K562 (cell line): ENCODE measurements at regions not wholly inside any gene's neighbourhood (a gene's known extent, or its start where the extent isn't known, plus 50 kb on each side); places are given as distances from the start of the nearest gene placed in this dataset.

Source experiments
- ATAC-seq: fragments of 200-7000 bp; cut with Tn5 transposase; 3 replicates; pipeline ENCODE4 v1.9.1; 2020; ENCODE audit warnings: moderate library complexity
- BruUV-seq: library from RNA; stranded (reverse); fragments of 400-500 nt; replicated peaks from 2 replicates; lab custom pipeline; 2021; lab: Mats Ljungman, UMichigan
- CTCF ChIA-PET: fragments of 300-600 bp; formaldehyde crosslinking; extraction: SDS; loops from one replicate; lab custom pipeline; 2021; ENCODE audit warnings: low intra/inter-chr PET ratio; lab: Yijun Ruan, JAX
- POLR2A ChIA-PET: fragments of 300-600, 350-650 bp; sonication (Branson Sonifier 250); formaldehyde crosslinking; extraction: SDS; loops from one replicate; lab custom pipeline; 2021; ENCODE audit warnings: antibody characterized with exemption, inconsistent platforms; lab: Yijun Ruan, JAX
- DNase-seq, 4 experiments: peaks; one replicate each; pipeline versions ENCODE4 v3.0.0 to v3.0.0-alpha.2; 2011 to 2018; ENCODE audit warnings: low spot score in 3 of 4, mixed read lengths in 3 of 4; ENCODE audit errors: extremely low read depth in 1 of 4
- FAIRE-seq: peaks from 2 replicates; lab custom pipeline; 2011; peaks lifted over from hg19 to GRCh38; lab: Jason Lieb, UNC
- H2AFZ ChIP-seq: 2 replicates; pipeline ENCODE4 v1.6.0; 2011; ENCODE audit warnings: low read depth, low read length, control low read depth, inconsistent platforms
- H3K27ac ChIP-seq: fragments of 200-600 bp; 3 replicates; pipeline ENCODE4 v1.8.0; 2011; ENCODE audit warnings: low read depth, mild to moderate bottlenecking, control low read depth, inconsistent platforms, low read length, moderate library complexity, mixed read lengths; ENCODE audit errors: extremely low read depth
- H3K27me3 ChIP-seq, 2 experiments: fragments of 300-600 bp in 1 of 2; 2 replicates in 1 of 2; 3 replicates in 1 of 2; pipeline versions ENCODE4 v1.6.0 to v1.8.0; 2011; ENCODE audit warnings: inconsistent platforms in 2 of 2, low read length in 2 of 2, mild to moderate bottlenecking in 1 of 2, mixed read lengths in 1 of 2, moderate library complexity in 1 of 2; ENCODE audit not compliant: control insufficient read depth in 2 of 2, insufficient read depth in 2 of 2
- H3K36me3 ChIP-seq: fragments of 300-600 bp; 3 replicates; pipeline ENCODE4 v1.8.0; 2011; ENCODE audit warnings: mild to moderate bottlenecking, low read length, inconsistent platforms; ENCODE audit not compliant: control insufficient read depth, insufficient read depth
- H3K4me1 ChIP-seq, 2 experiments: fragments of 200-600 bp in 1 of 2; replicated peaks in 1 of 2; 2 replicates in 1 of 2; 3 replicates in 1 of 2; pipeline versions ENCODE4 v1.5.1 to v1.8.0; 2011; ENCODE audit warnings: inconsistent platforms in 2 of 2, low read length in 2 of 2, mild to moderate bottlenecking in 1 of 2, mixed read lengths in 1 of 2, moderate library complexity in 1 of 2; ENCODE audit not compliant: control insufficient read depth in 2 of 2, insufficient read depth in 2 of 2
- H3K4me2 ChIP-seq: 2 replicates; pipeline ENCODE4 v1.6.1; 2011; ENCODE audit warnings: low read length, control low read depth, inconsistent platforms, mixed read lengths; ENCODE audit not compliant: insufficient read depth
- H3K4me3 ChIP-seq: fragments of 200-600 bp; sonication (generic), shearing (Covaris generic); 2 replicates; pipeline ENCODE4 v1.5.1; 2016; ENCODE audit warnings: control low read depth, inconsistent platforms
- H3K79me2 ChIP-seq: fragments of 200-600 bp; 3 replicates; pipeline ENCODE4 v1.8.0; 2011; ENCODE audit warnings: low read length, inconsistent platforms; ENCODE audit not compliant: control insufficient read depth, insufficient read depth
- H3K9ac ChIP-seq, 2 experiments: 2 replicates each; pipeline versions ENCODE4 v1.6.0 to v1.6.1; 2011; ENCODE audit warnings: low read depth in 2 of 2, low read length in 2 of 2, control low read depth in 1 of 2, inconsistent platforms in 1 of 2, mild to moderate bottlenecking in 1 of 2, mixed read lengths in 1 of 2; ENCODE audit not compliant: insufficient read depth in 1 of 2
- H3K9me1 ChIP-seq: one replicate; pipeline ENCODE4 v1.6.0; 2011; ENCODE audit warnings: inconsistent platforms, mild to moderate bottlenecking, low read length, moderate library complexity; ENCODE audit not compliant: control insufficient read depth, insufficient read depth
- H3K9me3 ChIP-seq: replicated peaks from 2 replicates; pipeline ENCODE4 v1.5.1; 2011; ENCODE audit warnings: low read depth, low read length, inconsistent platforms; ENCODE audit not compliant: control insufficient read depth, insufficient read depth
- H4K20me1 ChIP-seq: replicated peaks from 2 replicates; pipeline ENCODE4 v1.6.1; 2011; ENCODE audit warnings: low read length, inconsistent platforms, mixed read lengths; ENCODE audit not compliant: control insufficient read depth, insufficient read depth
- CBFA2T2 ChIP-seq: fragments of 450-650 bp; conservative IDR thresholded peaks from 2 replicates; pipeline ENCODE4 v1.6.1; 2017; ENCODE audit warnings: mild to moderate bottlenecking
- ELF4 ChIP-seq: fragments of 450-650 bp; formaldehyde crosslinking; IDR thresholded peaks from 2 replicates; pipeline ENCODE4 v1.4.0; 2022; ENCODE audit warnings: missing genetic modification characterization
- HDAC6 ChIP-seq: IDR thresholded peaks from 2 replicates; pipeline ENCODE4 v1.6.1; 2012; ENCODE audit warnings: low read depth, mild to moderate bottlenecking, control low read depth, inconsistent platforms, low read length, moderate library complexity
- KAT2B ChIP-seq: IDR thresholded peaks from one replicate; pipeline ENCODE4 v1.6.1; 2012; ENCODE audit warnings: low read depth, mild to moderate bottlenecking, control low read depth, inconsistent platforms, low read length, moderate library complexity
- KDM2B ChIP-seq: fragments of 250-450 bp; sonication (Bioruptor Pico); IDR thresholded peaks from 2 replicates; pipeline ENCODE4 v1.8.0; 2021; ENCODE audit warnings: mild to moderate bottlenecking, moderate library complexity
- LARP7 ChIP-seq: fragments of 450-650 bp; IDR thresholded peaks from 2 replicates; pipeline ENCODE4 v1.6.1; 2016
- MTA2 ChIP-seq: fragments of 450-650 bp; IDR thresholded peaks from 2 replicates; pipeline ENCODE4 v1.6.1; 2016; ENCODE audit warnings: low read depth
- POLR3G ChIP-seq: IDR thresholded peaks from 2 replicates; pipeline ENCODE4 v1.6.1; 2011; ENCODE audit not compliant: insufficient read length, insufficient replicate concordance; ENCODE audit errors: extremely low read depth
- RB1 ChIP-seq: fragments of 450-650 bp; IDR thresholded peaks from 2 replicates; pipeline ENCODE4 v1.6.1; 2017; ENCODE audit warnings: low read depth, mild to moderate bottlenecking
- SMARCC2 ChIP-seq: fragments of 450-650 bp; IDR thresholded peaks from 2 replicates; pipeline ENCODE4 v1.6.1; 2017; ENCODE audit warnings: antibody characterized with exemption, moderate library complexity, mild to moderate bottlenecking, low read depth
- SP1 ChIP-seq: sonication (generic); formaldehyde crosslinking; IDR thresholded peaks from 2 replicates; pipeline ENCODE4 v1.8.1; 2022; ENCODE audit warnings: mild to moderate bottlenecking, missing genetic modification reagents
- SREBF2 ChIP-seq: sonication (generic); formaldehyde crosslinking; IDR thresholded peaks from 2 replicates; pipeline ENCODE4 v1.4.0; 2020; ENCODE audit warnings: mild to moderate bottlenecking, missing genetic modification reagents
- U2AF1 ChIP-seq: fragments of 200-400 bp; formaldehyde crosslinking; optimal IDR thresholded peaks from 2 replicates; pipeline ENCODE3; 2017; ENCODE audit warnings: mild to moderate bottlenecking, low read depth, low read length, moderate library complexity
- ZC3H8 ChIP-seq: fragments of 450-650 bp; IDR thresholded peaks from 2 replicates; pipeline ENCODE4 v1.6.1; 2017
- ZNF830 ChIP-seq: fragments of 250-450 bp; sonication (Bioruptor Pico); IDR thresholded peaks from 2 replicates; pipeline ENCODE4 v1.5.0; 2021; ENCODE audit warnings: mild to moderate bottlenecking
- WGBS: fragments of 100-300 bp; shearing (Covaris generic); methylation state at CpG from one replicate; pipeline ENCODE4 v1.1.6; 2016; ENCODE audit warnings: low coverage, mixed read lengths; ENCODE audit not compliant: insufficient coverage; ENCODE audit errors: missing lambda C conversion rate; 5-methylcytosine and 5-hydroxymethylcytosine counted together
- in situ Hi-C: fragments of 300-500 bp; cut with MboI; formaldehyde crosslinking; loops from 4 replicates; pipeline ENCODE4 v1.15.0; 2018; ENCODE audit warnings: inconsistent platforms, mixed read lengths
- intact Hi-C: fragments of 100-400 bp; cut with micrococcal nuclease; formaldehyde crosslinking; loops from 2 replicates; pipeline ENCODE4 v1.14.2; 2022

DNA sequence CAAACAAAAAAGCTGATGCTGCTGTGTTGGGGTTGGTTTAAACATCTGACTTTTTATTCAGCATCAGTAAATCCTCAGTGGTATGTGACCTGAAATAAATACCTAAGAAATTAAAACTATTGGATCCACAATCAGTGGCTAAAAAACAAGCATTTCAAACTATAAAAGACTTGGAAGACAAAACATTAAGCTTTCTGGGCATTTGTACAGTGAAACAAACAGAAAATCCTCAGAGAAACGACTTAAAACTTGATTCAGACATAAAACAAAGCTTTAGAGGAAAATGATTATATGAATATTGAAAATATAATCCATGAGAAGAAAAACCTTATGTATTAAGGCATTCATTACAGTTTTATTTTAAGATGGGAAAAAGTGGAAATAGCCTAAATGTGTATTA, 213.3 kb upstream of the INTU start:
- ATAC-seq (no peak), FAIRE-seq (no peak), DNase-seq (no peak)
- no peak overlapping the region for H3K4me3 ChIP-seq
- H3K27ac ChIP-seq, result no peak overlapping the region
- H3K9me1 ChIP-seq, result no peaks in the 10 kb centered on the region
- ChIA-PET POLR2A (no interaction called here), CTCF (no interaction called here)
- no peaks in the 10 kb centered on the region; a peak in 1 of 5 replicates for H3K27me3 ChIP-seq
- in situ Hi-C loops, result no loop called here
- no peaks in the 10 kb centered on the region for H3K4me1 ChIP-seq
- no peaks in the 10 kb centered on the region for H3K9me3 ChIP-seq
- H4K20me1 ChIP-seq, result no peaks in the 10 kb centered on the region
- H3K4me2 ChIP-seq, result no peak overlapping the region
- H3K79me2 ChIP-seq, result no peaks in the 10 kb centered on the region
- no peak overlapping the region for H2AFZ ChIP-seq
- no peaks in the 10 kb centered on the region for H3K36me3 ChIP-seq
- no peak overlapping the region for H3K9ac ChIP-seq
- no TSS peak for BruUV-seq
- intact Hi-C loops, result no loop called here
- no peak for TF ChIP-seq SREBF2 (CRISPR knock-in tag)
- TF ChIP-seq KAT2B, result no peak
- no peak for TF ChIP-seq SMARCC2
- no peak for TF ChIP-seq LARP7
- no peak for TF ChIP-seq ZNF830 (CRISPR knock-in tag)
- no peak for TF ChIP-seq HDAC6
- no peak for TF ChIP-seq POLR3G
- TF ChIP-seq RB1, result no peak
- TF ChIP-seq SP1 (CRISPR knock-in tag), result no peak
- no peak for TF ChIP-seq ELF4 (CRISPR knock-in tag)
- no peak for TF ChIP-seq CBFA2T2
- TF ChIP-seq MTA2, result no peak
- no peak for TF ChIP-seq ZC3H8
- no peak for TF ChIP-seq U2AF1
- no peak for TF ChIP-seq KDM2B (CRISPR knock-in tag)
- WGBS, result 0% methylated on average over 1 of the region's 1 CpG
